Liver (tissue), 3 donors: ENCODE measurements at regions not wholly inside any gene's neighbourhood (a gene's known extent, or its start where the extent isn't known, plus 50 kb on each side); places are given as distances from the start of the nearest gene placed in this dataset.

ENCODE experiments used
- HNF4G ChIP-seq: IDR thresholded peaks from 2 replicates; pipeline ENCODE4 v1.6.1; 2016; ENCODE audit warnings: antibody characterized with exemption
- SP1 ChIP-seq: IDR thresholded peaks from 2 replicates; pipeline ENCODE4 v1.6.1; 2018; ENCODE audit warnings: antibody characterized with exemption, mild to moderate bottlenecking
- TAF1 ChIP-seq: conservative IDR thresholded peaks from 2 replicates; pipeline ENCODE4 v1.6.1; 2016; ENCODE audit warnings: antibody characterized with exemption, mild to moderate bottlenecking
- TF ChIP-seq, protein P1 (sequence below): fragments of 150-350 bp; IDR thresholded peaks from 2 replicates; pipeline ENCODE4 v1.5.1; 2017; ENCODE audit warnings: improper control_type of control experiment, low read depth, low read length; ENCODE audit not compliant: missing input control
- TF ChIP-seq, protein P2 (sequence below): IDR thresholded peaks from 2 replicates; pipeline ENCODE4 v1.6.1; 2016; ENCODE audit warnings: antibody characterized with exemption
- donor health status: healthy.
- donor health status: healthy.

DNA sequence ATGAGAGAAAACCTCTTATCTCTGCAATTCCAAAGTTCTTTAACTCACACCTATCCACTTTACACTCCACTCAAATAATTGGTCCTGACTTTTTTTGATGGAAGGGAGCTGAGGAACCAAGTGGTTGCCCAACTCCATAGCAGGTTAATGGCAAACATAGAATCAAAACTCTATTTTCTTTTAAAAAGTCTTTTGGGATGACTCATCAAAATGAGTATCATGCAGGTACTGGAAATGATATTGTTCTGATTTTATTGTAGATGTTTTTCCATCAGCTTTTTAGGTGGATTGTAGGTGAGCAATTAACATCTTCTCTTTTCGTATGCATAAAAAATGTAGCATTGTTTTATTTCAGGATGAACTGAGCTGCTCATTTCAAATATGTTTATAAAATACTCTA is 239.5 kb downstream of the SATB1 start:
- TF ChIP-seq, protein P1, sequence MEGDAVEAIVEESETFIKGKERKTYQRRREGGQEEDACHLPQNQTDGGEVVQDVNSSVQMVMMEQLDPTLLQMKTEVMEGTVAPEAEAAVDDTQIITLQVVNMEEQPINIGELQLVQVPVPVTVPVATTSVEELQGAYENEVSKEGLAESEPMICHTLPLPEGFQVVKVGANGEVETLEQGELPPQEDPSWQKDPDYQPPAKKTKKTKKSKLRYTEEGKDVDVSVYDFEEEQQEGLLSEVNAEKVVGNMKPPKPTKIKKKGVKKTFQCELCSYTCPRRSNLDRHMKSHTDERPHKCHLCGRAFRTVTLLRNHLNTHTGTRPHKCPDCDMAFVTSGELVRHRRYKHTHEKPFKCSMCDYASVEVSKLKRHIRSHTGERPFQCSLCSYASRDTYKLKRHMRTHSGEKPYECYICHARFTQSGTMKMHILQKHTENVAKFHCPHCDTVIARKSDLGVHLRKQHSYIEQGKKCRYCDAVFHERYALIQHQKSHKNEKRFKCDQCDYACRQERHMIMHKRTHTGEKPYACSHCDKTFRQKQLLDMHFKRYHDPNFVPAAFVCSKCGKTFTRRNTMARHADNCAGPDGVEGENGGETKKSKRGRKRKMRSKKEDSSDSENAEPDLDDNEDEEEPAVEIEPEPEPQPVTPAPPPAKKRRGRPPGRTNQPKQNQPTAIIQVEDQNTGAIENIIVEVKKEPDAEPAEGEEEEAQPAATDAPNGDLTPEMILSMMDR: no peak
- TF ChIP-seq SP1 (no peak), HNF4G (no peak), TAF1 (no peak)
- TF ChIP-seq, protein P2, sequence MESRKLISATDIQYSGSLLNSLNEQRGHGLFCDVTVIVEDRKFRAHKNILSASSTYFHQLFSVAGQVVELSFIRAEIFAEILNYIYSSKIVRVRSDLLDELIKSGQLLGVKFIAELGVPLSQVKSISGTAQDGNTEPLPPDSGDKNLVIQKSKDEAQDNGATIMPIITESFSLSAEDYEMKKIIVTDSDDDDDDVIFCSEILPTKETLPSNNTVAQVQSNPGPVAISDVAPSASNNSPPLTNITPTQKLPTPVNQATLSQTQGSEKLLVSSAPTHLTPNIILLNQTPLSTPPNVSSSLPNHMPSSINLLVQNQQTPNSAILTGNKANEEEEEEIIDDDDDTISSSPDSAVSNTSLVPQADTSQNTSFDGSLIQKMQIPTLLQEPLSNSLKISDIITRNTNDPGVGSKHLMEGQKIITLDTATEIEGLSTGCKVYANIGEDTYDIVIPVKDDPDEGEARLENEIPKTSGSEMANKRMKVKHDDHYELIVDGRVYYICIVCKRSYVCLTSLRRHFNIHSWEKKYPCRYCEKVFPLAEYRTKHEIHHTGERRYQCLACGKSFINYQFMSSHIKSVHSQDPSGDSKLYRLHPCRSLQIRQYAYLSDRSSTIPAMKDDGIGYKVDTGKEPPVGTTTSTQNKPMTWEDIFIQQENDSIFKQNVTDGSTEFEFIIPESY: no peak
